GM23248 (cell line): ENCODE measurements at regions not wholly inside any gene's neighbourhood (a gene's known extent, or its start where the extent isn't known, plus 50 kb on each side); places are given as distances from the start of the nearest gene placed in this dataset.

Experiments used
- DNase-seq: peaks from one replicate; pipeline ENCODE4 v3.0.0-alpha.2; 2015
- H2AFZ ChIP-seq: fragments of 200-600 bp; sonication (generic); 2 replicates; pipeline ENCODE4 v1.6.1; 2016; ENCODE audit warnings: antibody characterized with exemption
- H3F3A ChIP-seq: fragments of 200-600 bp; sonication (generic); 2 replicates; pipeline ENCODE4 v1.6.1; 2016; ENCODE audit warnings: mild to moderate bottlenecking, antibody characterized with exemption, mixed run types; ENCODE audit not compliant: insufficient read depth
- H3K27ac ChIP-seq: fragments of 200-600 bp; sonication (generic); 2 replicates; pipeline ENCODE4 v1.5.1; 2016; ENCODE audit warnings: mild to moderate bottlenecking
- H3K27me3 ChIP-seq: fragments of 200-600 bp; sonication (generic); replicated peaks from 2 replicates; pipeline ENCODE4 v1.6.1; 2016; ENCODE audit warnings: mild to moderate bottlenecking; ENCODE audit not compliant: insufficient read depth
- H3K36me3 ChIP-seq: fragments of 200-600 bp; sonication (generic); 2 replicates; pipeline ENCODE4 v1.6.1; 2016; ENCODE audit warnings: low read depth, mild to moderate bottlenecking
- H3K4me1 ChIP-seq: fragments of 200-600 bp; sonication (generic); 2 replicates; pipeline ENCODE4 v1.6.1; 2016; ENCODE audit warnings: mild to moderate bottlenecking; ENCODE audit not compliant: insufficient read depth
- H3K4me2 ChIP-seq: fragments of 200-600 bp; sonication (generic); one replicate; pipeline ENCODE4 v1.6.1; 2016; ENCODE audit warnings: mild to moderate bottlenecking; ENCODE audit not compliant: unreplicated experiment
- H3K4me3 ChIP-seq: fragments of 200-600 bp; sonication (generic); 2 replicates; pipeline ENCODE4 v1.5.1; 2016; ENCODE audit warnings: mild to moderate bottlenecking
- H3K79me2 ChIP-seq: fragments of 200-600 bp; sonication (generic); 2 replicates; pipeline ENCODE4 v1.6.1; 2016; ENCODE audit warnings: mild to moderate bottlenecking; ENCODE audit not compliant: insufficient read depth
- H3K9ac ChIP-seq: fragments of 200-600 bp; sonication (generic); 2 replicates; pipeline ENCODE4 v1.6.1; 2016; ENCODE audit warnings: mild to moderate bottlenecking
- H3K9me2 ChIP-seq: fragments of 200-600 bp; sonication (generic); 2 replicates; pipeline ENCODE4 v1.6.1; 2016; ENCODE audit warnings: mixed run types, mild to moderate bottlenecking, moderate library complexity; ENCODE audit not compliant: insufficient read depth
- H3K9me3 ChIP-seq: fragments of 200-600 bp; sonication (generic); one replicate; pipeline ENCODE4 v1.6.1; 2017; ENCODE audit warnings: low read depth
- H4K20me1 ChIP-seq: fragments of 200-600 bp; sonication (generic); 2 replicates; pipeline ENCODE4 v1.6.0; 2016; ENCODE audit not compliant: insufficient read depth
- EZH2 ChIP-seq: fragments of 200-600 bp; sonication (generic); IDR thresholded peaks from 2 replicates; pipeline ENCODE4 v1.6.1; 2018; ENCODE audit warnings: antibody characterized with exemption, mild to moderate bottlenecking; ENCODE audit not compliant: insufficient read depth, poor library complexity, severe bottlenecking
- EZH2phosphoT487 ChIP-seq: fragments of 200-600 bp; sonication (generic); IDR thresholded peaks from 2 replicates; pipeline ENCODE4 v1.6.1; 2018; ENCODE audit warnings: antibody characterized with exemption, moderate library complexity, mild to moderate bottlenecking, low read depth; ENCODE audit not compliant: insufficient read depth
- WGBS, 2 experiments: methylation state at CpG; one replicate each; pipeline ENCODE4 v1.1.6; 2015 to 2017; ENCODE audit warnings: low lambda C conversion rate in 2 of 2, low coverage in 1 of 2; ENCODE audit errors: missing lambda C conversion rate in 2 of 2; 5-methylcytosine and 5-hydroxymethylcytosine counted together
- in situ Hi-C: fragments of 300-500 bp; cut with MboI; formaldehyde crosslinking; loops from 2 replicates; pipeline ENCODE4 v1.15.0; 2020

DNA sequence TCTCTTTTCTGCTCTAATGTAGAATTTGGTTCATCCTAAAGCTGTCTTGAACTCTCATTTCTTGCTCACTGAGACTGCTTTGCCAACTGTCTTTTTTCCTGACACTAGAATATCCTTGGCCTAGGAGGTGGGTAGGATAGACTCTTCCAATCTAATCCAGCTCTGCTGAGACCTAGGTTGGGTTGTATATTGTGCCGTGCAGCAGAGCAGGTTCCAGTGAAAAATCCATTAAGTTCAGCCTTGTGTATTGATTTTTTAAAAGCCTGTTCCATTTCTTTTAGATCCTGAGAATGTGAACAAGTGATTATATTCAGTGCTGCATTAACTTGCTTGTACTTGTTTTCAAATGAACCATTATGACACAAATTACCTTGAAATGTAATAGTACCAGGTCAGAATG is 539.6 kb downstream of the LRRC70 start:
- Histone ChIP-seq H3K36me3 (no peaks in the 10 kb centered on the region), H3K79me2 (no peaks in the 10 kb centered on the region), H3K4me3 (no peak overlapping the region), H3K9me2 (no peaks in the 10 kb centered on the region), H3K27me3 (no peaks in the 10 kb centered on the region), H3K9ac (no peak overlapping the region), H4K20me1 (no peaks in the 10 kb centered on the region), H3K4me2 (no peak overlapping the region), H3K27ac (no peak overlapping the region), H3F3A (no peaks in the 10 kb centered on the region), H2AFZ (no peak overlapping the region), H3K4me1 (no peaks in the 10 kb centered on the region), H3K9me3 (no peaks in the 10 kb centered on the region)
- no peak for DNase-seq
- TF ChIP-seq EZH2phosphoT487 (no peak), EZH2 (no peak)
- 46 to 61% methylated on average over 1 of the region's 1 CpG for WGBS, 2 experiments
- in situ Hi-C loops, result no loop called here

DNA sequence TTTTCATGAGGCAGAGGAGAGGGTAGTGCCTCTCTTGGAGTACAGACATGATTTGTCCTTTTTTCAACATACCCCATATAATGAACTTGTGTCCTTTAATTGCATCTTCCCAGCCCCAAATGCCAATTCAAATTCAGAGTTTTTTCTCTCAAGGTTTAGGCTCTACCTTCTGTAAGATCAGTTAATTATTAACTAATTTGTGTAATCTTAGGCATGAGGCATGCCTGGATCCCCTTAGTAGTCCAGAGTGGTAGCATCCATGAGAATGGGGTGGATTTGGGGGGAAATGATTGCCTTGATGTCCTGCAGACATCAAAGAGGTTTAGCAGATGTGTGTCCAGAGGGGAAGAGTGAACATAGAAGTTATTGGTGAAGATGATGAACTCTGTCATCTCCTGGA is 533.3 kb downstream of the LRRC70 start:
- in situ Hi-C loops, result no loop called here
- no peaks in the 10 kb centered on the region for H3K4me1 ChIP-seq
- no peak overlapping the region for H3K4me2 ChIP-seq
- no peaks in the 10 kb centered on the region for H4K20me1 ChIP-seq
- TF ChIP-seq EZH2, result no peak
- no peak for TF ChIP-seq EZH2phosphoT487
- no peak overlapping the region for H2AFZ ChIP-seq
- H3K9ac ChIP-seq, result no peak overlapping the region
- H3K9me2 ChIP-seq, result no peaks in the 10 kb centered on the region
- H3K79me2 ChIP-seq, result no peaks in the 10 kb centered on the region
- no peak for DNase-seq
- H3K27ac ChIP-seq, result no peak overlapping the region
- no peak overlapping the region for H3K4me3 ChIP-seq
- H3K9me3 ChIP-seq, result no peaks in the 10 kb centered on the region
- no peaks in the 10 kb centered on the region for H3K27me3 ChIP-seq
- no peaks in the 10 kb centered on the region for H3F3A ChIP-seq
- no peaks in the 10 kb centered on the region for H3K36me3 ChIP-seq

DNA sequence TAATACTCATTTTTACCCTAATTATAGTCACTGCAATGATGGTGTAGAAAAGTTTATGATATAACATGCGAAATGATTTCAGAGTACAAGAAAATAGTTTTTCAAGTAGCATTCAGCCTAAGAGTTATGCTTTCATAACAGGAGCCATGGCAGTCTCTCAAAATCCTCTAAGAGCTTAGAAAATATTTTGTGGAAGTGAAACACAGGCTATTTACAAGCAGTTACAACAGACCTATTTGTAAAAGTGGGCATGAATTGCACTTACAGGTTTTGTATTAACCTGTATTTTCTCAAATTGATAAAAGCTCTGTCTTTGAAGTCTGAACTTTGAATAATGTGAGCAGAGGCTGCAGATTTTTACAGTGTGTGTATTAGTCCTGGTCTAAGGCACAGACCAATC is 523.3 kb downstream of the LRRC70 start:
- Histone ChIP-seq H3K9ac (no peak overlapping the region), H4K20me1 (no peaks in the 10 kb centered on the region), H3K4me2 (no peak overlapping the region), H3K9me2 (no peaks in the 10 kb centered on the region), H2AFZ (no peak overlapping the region), H3K9me3 (no peaks in the 10 kb centered on the region), H3K79me2 (no peaks in the 10 kb centered on the region), H3K27me3 (no peaks in the 10 kb centered on the region), H3K36me3 (no peaks in the 10 kb centered on the region), H3F3A (no peaks in the 10 kb centered on the region), H3K27ac (no peak overlapping the region), H3K4me1 (no peaks in the 10 kb centered on the region), H3K4me3 (no peak overlapping the region)
- WGBS, 2 experiments, result 30 to 35% methylated on average over 1 of the region's 1 CpG
- TF ChIP-seq EZH2, result no peak
- no peak for TF ChIP-seq EZH2phosphoT487
- in situ Hi-C loops, result no loop called here
- no peak for DNase-seq

DNA sequence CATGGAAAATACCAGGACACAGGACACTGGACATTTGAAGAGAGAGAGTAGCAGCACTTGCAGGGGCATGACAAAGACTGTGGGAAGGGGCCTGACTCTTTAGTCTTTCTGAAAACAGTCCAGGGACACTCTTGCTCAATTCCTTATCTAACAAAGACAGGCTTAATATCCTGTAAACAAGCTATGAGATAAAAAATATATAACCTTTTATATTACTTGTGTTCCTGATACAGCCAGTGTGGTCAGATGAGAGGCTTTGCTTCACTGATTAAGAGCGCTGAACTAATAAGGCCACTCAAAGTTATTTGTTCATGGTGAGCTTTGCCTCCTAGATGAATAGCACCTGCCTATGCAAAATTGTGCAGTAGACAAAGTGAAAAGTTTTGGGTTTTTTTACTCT is 518.7 kb downstream of the LRRC70 start:
- Histone ChIP-seq H3K4me3 (no peak overlapping the region), H3F3A (no peaks in the 10 kb centered on the region), H3K9me3 (no peaks in the 10 kb centered on the region), H2AFZ (no peak overlapping the region), H3K4me2 (no peak overlapping the region), H3K79me2 (no peaks in the 10 kb centered on the region), H3K27me3 (no peaks in the 10 kb centered on the region), H4K20me1 (no peaks in the 10 kb centered on the region), H3K36me3 (no peaks in the 10 kb centered on the region), H3K9me2 (no peaks in the 10 kb centered on the region), H3K9ac (no peak overlapping the region), H3K4me1 (no peaks in the 10 kb centered on the region), H3K27ac (no peak overlapping the region)
- no peak for DNase-seq
- 59 to 67% methylated on average over 1 of the region's 1 CpG for WGBS, 2 experiments
- TF ChIP-seq EZH2 (no peak), EZH2phosphoT487 (no peak)
- in situ Hi-C loops, result no loop called here

GRCh38 chr5:63094730-63095129 is 516.1 kb downstream of the LRRC70 start:
- no peak for DNase-seq
- in situ Hi-C loops, result no loop called here

More at GRCh38 chr5:63094730-63095129, 516.1 kb downstream of the LRRC70 start:
- Histone ChIP-seq H3K79me2 (no peaks in the 10 kb centered on the region), H3K27me3 (no peaks in the 10 kb centered on the region), H3K4me3 (no peak overlapping the region), H3K4me1 (no peaks in the 10 kb centered on the region), H3K9me2 (no peaks in the 10 kb centered on the region), H3K36me3 (no peaks in the 10 kb centered on the region), H3K4me2 (no peak overlapping the region), H2AFZ (no peak overlapping the region), H3F3A (no peaks in the 10 kb centered on the region), H3K27ac (no peak overlapping the region), H3K9me3 (peaks cover under 1% of the 10 kb centered on the region), H4K20me1 (no peaks in the 10 kb centered on the region), H3K9ac (no peak overlapping the region)
- WGBS, 2 experiments, result 14 to 18% methylated on average over 6 of the region's 6 CpGs
- TF ChIP-seq EZH2 (no peak), EZH2phosphoT487 (no peak)
